HepG2 (cell line): ENCODE measurements at regions not wholly inside any gene's neighbourhood (a gene's known extent, or its start where the extent isn't known, plus 50 kb on each side); places are given as distances from the start of the nearest gene placed in this dataset.

ENCODE experiments used
- EZH2 ChIP-seq: conservative IDR thresholded peaks from 2 replicates; pipeline ENCODE4 v1.6.1; 2012; ENCODE audit warnings: mild to moderate bottlenecking, low read depth, low read length, moderate library complexity
- FOXC1 ChIP-seq: sonication (generic); formaldehyde crosslinking; IDR thresholded peaks from 2 replicates; pipeline ENCODE4 v1.8.0; 2022; ENCODE audit warnings: mild to moderate bottlenecking, missing genetic modification reagents, borderline replicate concordance

DNA sequence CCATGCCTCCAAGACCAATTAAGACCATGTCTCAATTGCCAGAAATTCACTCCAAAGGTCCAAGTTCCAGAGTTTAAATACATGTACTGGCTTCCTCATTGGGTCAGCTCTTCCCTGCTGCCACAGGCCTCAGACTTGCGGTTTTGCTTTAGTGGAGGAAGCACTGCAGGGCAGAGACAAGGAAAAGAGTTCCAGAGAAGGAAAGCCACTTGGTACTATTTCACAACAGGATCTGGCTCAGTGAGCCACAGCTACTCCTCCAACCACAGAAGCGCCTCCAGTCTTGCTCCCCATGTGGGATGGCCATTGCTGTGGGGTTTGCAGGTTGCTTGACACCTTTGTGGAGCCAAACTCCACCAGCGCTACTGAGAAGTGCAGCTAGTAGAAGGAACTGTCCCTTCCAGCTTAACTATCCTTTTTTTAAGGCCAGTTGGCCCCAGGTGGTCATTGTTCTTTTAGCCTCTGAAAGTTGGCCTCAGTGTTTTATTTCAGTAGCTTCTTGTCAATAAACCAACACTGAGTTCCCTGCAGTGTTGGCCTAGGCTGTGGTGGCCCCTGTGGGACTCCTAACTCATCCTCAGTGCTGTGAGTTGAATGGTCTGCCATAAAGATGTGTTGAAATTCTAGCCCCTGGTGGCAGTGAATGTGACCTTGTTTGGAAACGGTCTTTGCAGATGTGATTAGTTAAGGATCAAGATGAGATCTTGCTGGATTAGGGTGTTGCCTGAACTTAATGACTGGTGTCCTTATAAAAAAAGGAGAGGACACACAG lies 93.7 kb upstream of the DAP start:
- TF ChIP-seq FOXC1 (CRISPR knock-in tag), result no peak
- no peak for TF ChIP-seq EZH2
